ENCODE measurements at regions not wholly inside any gene's neighbourhood (a gene's known extent, or its start where the extent isn't known, plus 50 kb on each side); places are given as distances from the start of the nearest gene placed in this dataset.

GRCh38 chr4:56235011-56235410 lies 152.3 kb downstream of the AASDH start:
- Histone ChIP-seq H3K27ac (peak overlapping the region; percentile 73), H3K4me1 (ENCODE audit: insufficient read depth) (peaks cover under 1% of the 10 kb centered on the region), H3K4me2 (peak overlapping the region; percentile 58), H3K4me3 (no peak overlapping the region), H3K9me2 (replicated peaks; ENCODE audit: insufficient read depth) (no peaks in the 10 kb centered on the region), H3K27me3 (no peaks in the 10 kb centered on the region), H3K9me3 (ENCODE audit: low read depth) (no peaks in the 10 kb centered on the region), H3K36me3 (replicated peaks; ENCODE audit: insufficient read depth, low read depth) (no peaks in the 10 kb centered on the region), H4K20me1 (ENCODE audit: insufficient read depth, poor library complexity, severe bottlenecking) (no peaks in the 10 kb centered on the region), H2AFZ (no peak overlapping the region), H3K79me2 (no peaks in the 10 kb centered on the region)
- DNase-seq (ENCODE audit: low spot score), result no peak
- TF ChIP-seq CTCF (IDR thresholded peaks at IDR 0.05; ENCODE audit: poor library complexity), result no peak
- TF ChIP-seq EZH2phosphoT487 (IDR thresholded peaks at IDR 0.05; ENCODE audit: low read depth, severe bottlenecking, unreplicated experiment), result no peak
- TF ChIP-seq EZH2 (IDR thresholded peaks at IDR 0.05; ENCODE audit: borderline replicate concordance), result no peak
- WGBS (ENCODE audit: low lambda C conversion rate, missing lambda C conversion rate), result 55% methylated on average over 3 of the region's 3 CpGs

GRCh38 chr4:56234098-56234497 lies 153.2 kb downstream of the AASDH start:
- no peak overlapping the region for H3K4me2 ChIP-seq
- no peaks in the 10 kb centered on the region for H3K9me2 ChIP-seq (replicated peaks; ENCODE audit: insufficient read depth)
- H3K4me1 ChIP-seq (ENCODE audit: insufficient read depth), result no peaks in the 10 kb centered on the region

GRCh38 chr4:56231410-56231809 lies 155.9 kb downstream of the AASDH start:
- Histone ChIP-seq H3K4me3 (no peak overlapping the region), H3K27ac (no peak overlapping the region), H3K79me2 (no peaks in the 10 kb centered on the region), H3K4me1 (ENCODE audit: insufficient read depth) (peaks cover 3% of the 10 kb centered on the region), H3K4me2 (no peak overlapping the region), H3K9me2 (replicated peaks; ENCODE audit: insufficient read depth) (no peaks in the 10 kb centered on the region), H3K36me3 (replicated peaks; ENCODE audit: insufficient read depth, low read depth) (no peaks in the 10 kb centered on the region), H3K9me3 (ENCODE audit: low read depth) (no peaks in the 10 kb centered on the region), H3K27me3 (no peaks in the 10 kb centered on the region), H4K20me1 (ENCODE audit: insufficient read depth, poor library complexity, severe bottlenecking) (no peaks in the 10 kb centered on the region), H2AFZ (no peak overlapping the region)
- WGBS (ENCODE audit: low lambda C conversion rate, missing lambda C conversion rate), result 78% methylated on average over 3 of the region's 3 CpGs
- TF ChIP-seq EZH2 (IDR thresholded peaks at IDR 0.05; ENCODE audit: borderline replicate concordance) (no peak), CTCF (IDR thresholded peaks at IDR 0.05; ENCODE audit: poor library complexity) (no peak)
- DNase-seq (ENCODE audit: low spot score), result no peak

More at GRCh38 chr4:56234098-56234497, 153.2 kb downstream of the AASDH start:
- WGBS (ENCODE audit: low lambda C conversion rate, missing lambda C conversion rate), result 65% methylated on average over 1 of the region's 1 CpG
- no peaks in the 10 kb centered on the region for H4K20me1 ChIP-seq (ENCODE audit: insufficient read depth, poor library complexity, severe bottlenecking)
- no peak for TF ChIP-seq EZH2 (IDR thresholded peaks at IDR 0.05; ENCODE audit: borderline replicate concordance)
- TF ChIP-seq CTCF (IDR thresholded peaks at IDR 0.05; ENCODE audit: poor library complexity), result no peak
- TF ChIP-seq EZH2phosphoT487 (IDR thresholded peaks at IDR 0.05; ENCODE audit: low read depth, severe bottlenecking, unreplicated experiment), result no peak
- no peaks in the 10 kb centered on the region for H3K79me2 ChIP-seq
- H3K36me3 ChIP-seq (replicated peaks; ENCODE audit: insufficient read depth, low read depth), result no peaks in the 10 kb centered on the region
- H3K27me3 ChIP-seq, result no peaks in the 10 kb centered on the region
- H2AFZ ChIP-seq, result no peak overlapping the region
- DNase-seq (ENCODE audit: low spot score), result no peak
- H3K9me3 ChIP-seq (ENCODE audit: low read depth), result no peaks in the 10 kb centered on the region
- no peak overlapping the region for H3K4me3 ChIP-seq
- peak overlapping the region; percentile 73 for H3K27ac ChIP-seq

GRCh38 chr4:56229947-56230346 lies 157.3 kb downstream of the AASDH start:
- no peaks in the 10 kb centered on the region for H3K9me3 ChIP-seq (ENCODE audit: low read depth)
- no peak overlapping the region for H3K4me2 ChIP-seq
- no peaks in the 10 kb centered on the region for H3K36me3 ChIP-seq (replicated peaks; ENCODE audit: insufficient read depth, low read depth)
- H3K27me3 ChIP-seq, result no peaks in the 10 kb centered on the region
- H3K4me3 ChIP-seq, result no peak overlapping the region
- TF ChIP-seq CTCF (IDR thresholded peaks at IDR 0.05; ENCODE audit: poor library complexity) (no peak), EZH2 (IDR thresholded peaks at IDR 0.05; ENCODE audit: borderline replicate concordance) (no peak), EZH2phosphoT487 (IDR thresholded peaks at IDR 0.05; ENCODE audit: low read depth, severe bottlenecking, unreplicated experiment) (no peak)
- H3K4me1 ChIP-seq (ENCODE audit: insufficient read depth), result peaks cover 3% of the 10 kb centered on the region
- H4K20me1 ChIP-seq (ENCODE audit: insufficient read depth, poor library complexity, severe bottlenecking), result no peaks in the 10 kb centered on the region
- DNase-seq (ENCODE audit: low spot score), result no peak
- 0% methylated on average over 1 of the region's 1 CpG for WGBS (ENCODE audit: low lambda C conversion rate, missing lambda C conversion rate)
- H3K79me2 ChIP-seq, result no peaks in the 10 kb centered on the region
- no peak overlapping the region for H3K27ac ChIP-seq
- H2AFZ ChIP-seq, result no peak overlapping the region
- no peaks in the 10 kb centered on the region for H3K9me2 ChIP-seq (replicated peaks; ENCODE audit: insufficient read depth)
